ENCODE measurements at regions not wholly inside any gene's neighbourhood (a gene's known extent, or its start where the extent isn't known, plus 50 kb on each side); places are given as distances from the start of the nearest gene placed in this dataset.

DNA sequence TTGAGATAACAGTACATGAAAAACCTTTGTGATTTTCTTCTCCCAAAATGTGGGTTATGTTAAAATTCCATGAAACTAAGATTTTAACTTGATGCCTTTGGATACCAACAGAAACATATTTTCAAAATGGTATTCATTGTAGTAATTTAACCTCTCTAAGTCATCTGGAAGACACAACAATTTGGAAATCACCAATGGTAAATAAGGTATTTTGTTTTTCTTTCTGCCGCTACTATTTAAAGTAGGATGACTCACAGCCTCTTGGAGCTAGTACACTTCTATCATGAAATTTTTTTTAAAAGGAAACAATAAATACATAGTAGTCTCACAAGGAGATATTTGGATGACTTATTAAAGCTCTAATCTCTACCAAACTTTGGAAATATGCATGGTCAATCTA lies 291.6 kb upstream of the VEPH1 start:
- H3K36me3 ChIP-seq, result no peaks in the 10 kb centered on the region
- H3K9me3 ChIP-seq, result no peaks in the 10 kb centered on the region
- TF ChIP-seq, protein P1, sequence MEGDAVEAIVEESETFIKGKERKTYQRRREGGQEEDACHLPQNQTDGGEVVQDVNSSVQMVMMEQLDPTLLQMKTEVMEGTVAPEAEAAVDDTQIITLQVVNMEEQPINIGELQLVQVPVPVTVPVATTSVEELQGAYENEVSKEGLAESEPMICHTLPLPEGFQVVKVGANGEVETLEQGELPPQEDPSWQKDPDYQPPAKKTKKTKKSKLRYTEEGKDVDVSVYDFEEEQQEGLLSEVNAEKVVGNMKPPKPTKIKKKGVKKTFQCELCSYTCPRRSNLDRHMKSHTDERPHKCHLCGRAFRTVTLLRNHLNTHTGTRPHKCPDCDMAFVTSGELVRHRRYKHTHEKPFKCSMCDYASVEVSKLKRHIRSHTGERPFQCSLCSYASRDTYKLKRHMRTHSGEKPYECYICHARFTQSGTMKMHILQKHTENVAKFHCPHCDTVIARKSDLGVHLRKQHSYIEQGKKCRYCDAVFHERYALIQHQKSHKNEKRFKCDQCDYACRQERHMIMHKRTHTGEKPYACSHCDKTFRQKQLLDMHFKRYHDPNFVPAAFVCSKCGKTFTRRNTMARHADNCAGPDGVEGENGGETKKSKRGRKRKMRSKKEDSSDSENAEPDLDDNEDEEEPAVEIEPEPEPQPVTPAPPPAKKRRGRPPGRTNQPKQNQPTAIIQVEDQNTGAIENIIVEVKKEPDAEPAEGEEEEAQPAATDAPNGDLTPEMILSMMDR (IDR thresholded peaks at IDR 0.05), result no peak
- H3K27me3 ChIP-seq, result no peaks in the 10 kb centered on the region
- DNase-seq, result no peak
- H3K27ac ChIP-seq, result no peak overlapping the region
- no peak overlapping the region for H3K4me3 ChIP-seq
- H3K4me1 ChIP-seq, result no peaks in the 10 kb centered on the region

DNA sequence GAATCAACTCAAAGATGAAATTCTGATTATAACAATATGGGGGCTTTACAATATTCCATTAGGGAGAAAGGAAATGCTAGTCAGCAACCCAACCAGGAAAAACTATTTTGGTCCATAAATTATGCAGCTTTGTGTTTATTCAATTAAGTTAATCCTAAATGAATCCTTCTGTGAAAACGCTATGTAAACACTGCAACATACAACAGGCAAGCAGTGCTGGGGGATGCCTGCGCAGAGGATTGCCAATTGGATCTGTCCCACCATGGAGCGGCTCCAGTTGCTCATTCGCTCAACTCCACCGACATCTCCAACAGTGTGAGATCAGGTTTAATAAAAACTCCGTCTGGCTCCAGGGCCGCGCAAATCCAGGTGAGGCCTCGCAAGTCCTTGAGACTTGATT lies 290.5 kb upstream of the VEPH1 start:
- TF ChIP-seq POLR2A (IDR thresholded peaks at IDR 0.05), result no peak
- TF ChIP-seq, protein P1 (IDR thresholded peaks at IDR 0.05), result no peak
- Histone ChIP-seq H3K27ac (no peak overlapping the region), H3K4me1 (no peaks in the 10 kb centered on the region), H3K9me3 (no peaks in the 10 kb centered on the region), H3K4me3 (no peak overlapping the region), H3K27me3 (no peaks in the 10 kb centered on the region), H3K36me3 (no peaks in the 10 kb centered on the region)
- no peak for DNase-seq

DNA sequence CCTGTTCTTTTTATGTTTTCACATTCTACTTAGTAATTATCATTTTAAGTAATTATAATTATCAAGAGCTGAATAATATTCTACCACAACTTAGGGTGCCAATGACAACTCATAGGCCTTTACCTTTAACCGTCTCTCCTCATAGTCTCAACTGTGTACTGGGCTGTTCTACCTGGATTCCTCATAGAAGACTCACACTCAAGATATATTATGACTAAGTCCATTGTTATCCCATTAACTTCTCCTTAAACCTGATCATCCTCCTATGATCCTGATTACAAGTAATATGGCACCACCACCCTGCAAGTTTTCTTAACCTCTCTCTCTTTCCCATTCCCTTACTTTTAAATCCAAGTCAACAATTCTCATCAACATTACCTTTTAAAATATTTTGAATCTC lies 285.9 kb upstream of the VEPH1 start:
- DNase-seq, result no peak
- no peak overlapping the region for H3K27ac ChIP-seq
- no peak overlapping the region for H3K4me3 ChIP-seq
- no peaks in the 10 kb centered on the region for H3K9me3 ChIP-seq
- H3K36me3 ChIP-seq, result no peaks in the 10 kb centered on the region
- TF ChIP-seq, protein P1 (IDR thresholded peaks at IDR 0.05), result no peak
- no peak for TF ChIP-seq POLR2A (IDR thresholded peaks at IDR 0.05)
- H3K27me3 ChIP-seq, result no peaks in the 10 kb centered on the region
- H3K4me1 ChIP-seq, result no peaks in the 10 kb centered on the region

DNA sequence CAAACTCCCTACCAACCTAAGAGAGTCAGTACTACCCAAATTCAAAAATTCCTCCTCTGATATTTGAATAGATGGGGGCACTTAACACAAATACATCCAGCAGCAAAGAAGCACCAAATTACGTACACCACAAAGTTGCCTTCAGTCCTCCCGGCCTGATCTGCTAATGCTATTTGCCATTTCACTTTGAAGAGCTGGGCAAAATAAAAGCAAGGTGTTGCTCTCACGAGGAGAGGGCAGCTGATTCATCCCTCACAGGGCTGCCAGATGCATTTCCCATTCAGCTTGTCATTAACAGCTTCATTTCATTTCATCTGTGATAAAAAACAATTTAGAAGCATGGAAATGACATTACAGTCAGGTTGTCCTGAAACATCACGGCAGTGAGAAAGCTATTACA lies 283.4 kb upstream of the VEPH1 start:
- no peak for TF ChIP-seq POLR2A (IDR thresholded peaks at IDR 0.05)
- TF ChIP-seq, protein P1 (IDR thresholded peaks at IDR 0.05), result no peak

DNA sequence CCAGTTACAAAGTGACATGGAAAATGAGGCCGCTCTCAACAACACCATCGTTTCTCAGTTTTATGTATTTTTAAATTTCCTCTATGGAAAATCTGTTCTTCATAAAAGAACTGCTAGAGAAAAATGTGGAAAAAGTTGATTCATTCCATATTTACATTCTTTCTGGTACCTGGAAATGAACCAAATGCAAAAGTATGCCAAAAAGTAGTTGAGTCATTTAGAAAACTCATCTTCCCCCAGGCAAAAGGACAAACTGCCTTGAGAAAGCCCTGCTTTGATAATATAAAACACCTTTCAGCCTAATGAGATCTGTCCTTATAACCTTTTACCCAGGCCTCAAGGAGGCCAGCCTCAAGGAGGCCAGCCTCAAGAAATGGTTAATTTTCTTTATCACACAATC lies 283.0 kb upstream of the VEPH1 start:
- Histone ChIP-seq H3K36me3 (no peaks in the 10 kb centered on the region), H3K27me3 (no peaks in the 10 kb centered on the region), H3K4me1 (no peaks in the 10 kb centered on the region), H3K4me3 (no peak overlapping the region), H3K27ac (no peak overlapping the region), H3K9me3 (no peaks in the 10 kb centered on the region)
- no peak for DNase-seq
- TF ChIP-seq, protein P1 (IDR thresholded peaks at IDR 0.05), result no peak
- no peak for TF ChIP-seq POLR2A (IDR thresholded peaks at IDR 0.05)

More for the DNA sequence above, 283.4 kb upstream of the VEPH1 start:
- Histone ChIP-seq H3K27me3 (no peaks in the 10 kb centered on the region), H3K9me3 (no peaks in the 10 kb centered on the region), H3K36me3 (no peaks in the 10 kb centered on the region), H3K4me3 (no peak overlapping the region), H3K27ac (no peak overlapping the region), H3K4me1 (no peaks in the 10 kb centered on the region)
- no peak for DNase-seq

DNA sequence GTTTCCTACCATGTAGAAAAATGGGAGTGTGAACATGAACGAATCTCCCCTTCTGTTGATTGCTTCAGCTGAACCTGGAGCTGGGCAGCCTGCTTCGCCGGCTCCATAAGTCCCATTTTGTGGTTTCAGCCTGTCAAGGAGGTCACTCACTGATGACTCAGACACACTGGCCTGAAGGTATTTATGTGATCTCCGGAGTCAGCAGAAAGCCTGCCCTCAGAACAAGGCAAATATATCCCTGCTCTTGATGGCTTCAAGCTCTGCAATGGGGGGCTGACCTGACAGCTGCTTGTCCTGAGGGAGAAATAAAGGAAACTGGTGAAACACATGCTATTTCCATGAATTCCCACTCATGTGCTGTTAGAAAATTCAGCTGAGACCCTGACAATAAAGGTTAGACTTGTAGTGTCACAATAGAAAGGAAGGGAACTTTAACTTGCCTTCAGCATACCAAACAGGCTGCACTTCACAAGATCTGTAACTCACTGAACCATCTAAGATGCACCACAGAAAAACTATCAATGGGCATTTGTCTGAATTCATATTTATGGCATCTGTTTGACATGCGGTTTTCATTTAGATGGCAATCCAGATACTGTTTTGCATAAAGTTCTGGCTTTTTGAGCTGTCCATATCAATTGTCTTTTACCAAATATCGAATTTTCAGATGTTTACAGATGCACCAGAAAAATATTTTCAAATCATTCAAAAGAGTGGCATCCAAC lies 282.0 kb upstream of the VEPH1 start:
- no peaks in the 10 kb centered on the region for H3K4me1 ChIP-seq
- H3K4me3 ChIP-seq, result no peak overlapping the region
- H3K36me3 ChIP-seq, result no peaks in the 10 kb centered on the region
- H3K27me3 ChIP-seq, result no peaks in the 10 kb centered on the region
- DNase-seq, result no peak
- H3K27ac ChIP-seq, result no peak overlapping the region
- TF ChIP-seq POLR2A (IDR thresholded peaks at IDR 0.05), result no peak
- TF ChIP-seq, protein P1 (IDR thresholded peaks at IDR 0.05), result no peak
- H3K9me3 ChIP-seq, result no peaks in the 10 kb centered on the region

Data from Peyer's patch (tissue), 4 donors.